NCI-H345 treated with DMSO at 0.1 percent for 48 hours (cell line): ENCODE measurements at regions not wholly inside any gene's neighbourhood (a gene's known extent, or its start where the extent isn't known, plus 50 kb on each side); places are given as distances from the start of the nearest gene placed in this dataset.

ENCODE experiments used
- DNase-seq: peaks from one replicate; lab custom pipeline; 2025; ENCODE audit not compliant: unreplicated experiment; lab: John Stamatoyannopoulos, UW

DNA sequence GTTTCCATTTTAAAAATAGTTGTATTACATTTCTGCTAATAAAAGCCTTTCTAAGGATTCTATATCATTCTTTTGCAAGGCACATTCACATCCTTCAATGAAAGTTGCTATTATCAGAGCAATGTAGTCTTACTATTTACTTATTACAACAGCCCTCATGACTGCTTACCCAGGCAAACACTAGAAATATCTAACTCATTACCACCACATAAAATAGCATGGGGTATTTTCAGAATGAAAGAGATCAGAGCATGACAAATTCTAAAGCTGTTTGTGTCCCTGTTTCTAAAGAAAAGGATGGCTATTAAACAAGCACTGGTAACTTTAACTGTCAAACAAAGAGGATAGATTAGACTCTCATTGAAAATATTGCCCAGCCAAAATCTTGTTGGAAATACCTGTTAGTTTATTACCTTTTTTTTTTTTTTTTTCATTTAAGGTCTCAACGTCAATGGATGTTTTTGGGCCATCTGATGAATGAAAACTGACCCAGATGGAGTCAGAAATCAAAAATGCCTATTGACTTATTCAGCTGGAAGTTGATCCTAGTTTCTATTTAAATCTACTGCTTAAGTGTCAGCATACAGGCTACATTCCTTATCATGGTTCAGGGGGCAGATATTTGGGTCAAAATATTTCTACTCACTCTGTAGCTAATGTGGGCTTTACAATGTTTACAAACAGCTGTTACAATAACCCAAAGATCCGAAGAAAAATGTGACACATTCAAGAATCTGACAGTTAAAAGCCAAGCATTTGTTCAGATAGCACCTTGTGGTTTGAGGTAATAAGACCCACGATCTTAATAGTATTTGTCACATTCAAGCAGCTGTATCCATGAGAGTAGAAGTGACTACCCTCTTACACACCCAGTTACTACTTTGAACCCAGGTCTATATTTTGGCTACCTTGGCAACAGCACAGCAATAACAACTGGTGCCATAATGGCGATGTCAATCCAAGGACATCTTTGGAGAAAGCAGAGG lies 554.8 kb upstream of the MEF2C start:
- peak; percentile 20 for DNase-seq

DNA sequence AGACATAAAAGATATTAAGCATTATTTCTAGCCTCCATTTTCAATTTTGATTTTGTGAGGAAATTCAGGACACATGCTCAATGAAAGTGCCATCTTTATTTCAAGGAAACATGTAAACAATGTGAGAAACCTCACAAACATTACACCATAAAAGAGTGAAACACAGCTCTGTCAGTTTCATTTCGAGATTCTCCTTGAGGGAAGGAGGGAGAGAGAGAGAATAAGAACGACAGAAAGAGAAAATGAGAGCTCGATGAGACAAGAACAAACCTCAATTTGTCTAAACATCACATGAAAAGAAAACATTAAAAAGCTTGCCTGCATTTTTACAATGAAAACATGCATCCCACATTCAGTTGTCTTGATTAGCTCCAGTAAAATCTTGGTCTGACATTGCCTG lies 553.5 kb upstream of the MEF2C start:
- DNase-seq, result no peak

DNA sequence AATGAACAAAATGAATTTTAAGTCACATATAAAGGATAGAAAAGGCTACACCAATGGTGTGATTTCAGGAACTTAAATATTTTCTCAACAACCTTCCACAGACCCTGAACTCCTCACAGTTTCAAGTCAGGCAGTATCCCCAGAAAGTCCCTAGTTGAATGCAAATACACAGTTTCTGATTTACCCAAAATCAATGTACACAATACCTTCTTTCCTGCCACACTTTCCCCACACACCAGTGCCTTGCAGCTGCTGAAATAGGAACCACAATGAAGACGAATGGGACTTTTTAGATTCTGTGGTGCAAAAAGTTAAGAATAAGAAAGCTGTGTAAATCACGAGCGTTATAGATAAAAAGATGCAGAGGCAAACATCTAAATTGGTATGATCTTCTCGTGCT lies 552.4 kb upstream of the MEF2C start:
- DNase-seq, result no peak

DNA sequence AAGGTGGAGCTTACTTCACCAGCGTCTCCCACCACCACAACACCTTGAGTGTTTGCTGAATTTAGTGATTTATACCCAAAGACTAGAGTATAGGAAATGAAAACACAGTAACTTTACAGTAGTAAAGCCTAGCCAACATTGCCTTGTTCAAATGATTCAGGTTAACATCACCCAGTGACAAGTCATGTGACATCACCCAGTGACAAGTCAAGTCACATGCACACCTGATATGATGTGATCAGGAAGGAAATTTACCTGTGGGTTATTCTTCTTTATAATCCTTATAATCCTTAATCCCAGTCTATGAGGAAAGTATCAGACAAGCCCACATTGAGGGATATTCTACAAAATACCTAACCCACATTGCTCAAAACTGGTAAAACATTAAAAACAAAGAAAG lies 545.6 kb upstream of the MEF2C start:
- DNase-seq, result no peak

DNA sequence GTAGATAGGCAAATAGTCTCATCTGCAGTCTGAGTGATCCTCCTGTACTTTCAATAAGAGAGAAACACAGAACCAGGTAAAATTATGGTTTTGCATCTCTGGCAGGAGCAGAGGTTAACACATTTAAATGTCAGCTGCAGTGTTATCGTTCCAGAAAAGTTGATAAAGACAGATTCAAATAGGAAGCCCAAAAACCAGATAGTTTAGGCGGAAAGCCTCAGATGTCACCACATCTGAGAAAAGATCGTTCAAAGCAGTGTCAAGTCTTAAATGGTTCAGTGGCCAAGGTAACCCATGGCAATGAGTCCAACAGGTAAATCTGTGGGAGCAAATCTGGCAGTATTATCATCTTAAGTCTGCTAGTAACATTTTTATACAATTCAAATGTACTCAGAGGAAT lies 542.1 kb upstream of the MEF2C start:
- no peak for DNase-seq

DNA sequence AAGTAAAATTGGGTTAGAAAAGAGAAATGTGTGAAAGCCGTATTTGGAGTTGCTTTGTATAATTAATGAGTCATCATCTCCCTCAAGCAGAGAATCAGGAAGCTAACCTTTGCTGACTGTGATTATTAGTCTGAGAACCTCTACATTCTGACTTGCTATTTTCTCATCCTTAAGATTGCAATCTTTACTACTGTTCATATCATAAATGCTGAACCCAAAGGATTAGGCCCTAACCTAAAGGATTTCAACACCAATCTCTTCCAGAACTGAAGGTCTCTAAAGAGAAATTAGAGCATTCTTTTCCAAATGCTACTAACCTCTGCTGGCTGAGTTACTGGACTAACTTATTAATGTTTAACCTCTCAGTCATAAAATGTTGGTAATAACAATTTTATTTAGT lies 538.1 kb upstream of the MEF2C start:
- DNase-seq, result no peak

DNA sequence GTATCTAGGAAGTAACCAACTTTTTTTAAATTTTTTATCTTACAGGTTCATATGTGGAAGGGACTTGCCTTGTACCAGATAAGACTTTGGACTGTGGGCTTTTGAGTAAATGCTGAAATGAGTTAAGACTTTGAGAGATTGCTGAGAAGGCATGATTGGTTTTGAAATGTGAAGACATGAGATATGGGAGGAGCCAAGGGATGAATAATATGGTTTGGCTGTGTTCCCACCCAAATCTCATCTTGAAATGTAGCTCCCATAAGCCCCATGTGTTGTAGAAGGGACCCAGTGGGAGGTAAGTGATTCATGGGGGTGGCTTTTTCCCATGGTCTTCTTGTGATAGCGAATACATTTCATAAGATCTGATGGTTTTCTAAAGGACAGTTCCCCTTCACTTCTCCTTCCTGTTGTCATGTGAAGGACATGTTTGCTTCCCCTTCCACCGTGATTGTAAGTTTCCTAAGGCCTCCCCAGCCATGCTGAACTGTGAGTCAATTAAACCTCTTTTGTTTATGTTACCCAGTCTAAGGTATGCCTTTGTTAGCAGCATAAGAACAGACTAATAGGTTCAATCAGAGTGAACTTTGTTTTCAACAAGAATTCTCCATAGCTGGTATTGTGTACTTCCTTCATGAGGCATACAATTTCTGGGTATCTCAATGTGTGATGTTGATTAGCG lies 535.6 kb upstream of the MEF2C start:
- DNase-seq, result no peak

DNA sequence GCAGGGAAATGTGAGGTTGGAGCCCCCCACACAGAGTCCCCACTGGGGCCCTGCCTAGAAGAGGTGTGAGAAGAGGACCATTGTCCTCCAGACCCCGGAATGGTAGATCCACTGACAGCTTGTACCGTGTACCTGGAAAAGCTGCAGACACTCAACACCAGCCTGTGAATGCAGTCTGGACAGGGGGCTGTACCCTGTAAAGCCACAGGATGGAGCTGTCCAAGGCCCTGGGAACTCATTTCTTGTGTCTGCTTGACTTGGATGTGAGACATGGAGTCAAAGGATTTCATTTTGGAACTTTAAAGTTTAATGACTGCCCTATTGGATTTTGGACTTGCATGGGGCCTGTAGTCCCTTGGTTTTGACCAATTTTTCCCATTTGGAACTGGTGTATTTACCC lies 535.0 kb upstream of the MEF2C start:
- DNase-seq, result no peak

DNA sequence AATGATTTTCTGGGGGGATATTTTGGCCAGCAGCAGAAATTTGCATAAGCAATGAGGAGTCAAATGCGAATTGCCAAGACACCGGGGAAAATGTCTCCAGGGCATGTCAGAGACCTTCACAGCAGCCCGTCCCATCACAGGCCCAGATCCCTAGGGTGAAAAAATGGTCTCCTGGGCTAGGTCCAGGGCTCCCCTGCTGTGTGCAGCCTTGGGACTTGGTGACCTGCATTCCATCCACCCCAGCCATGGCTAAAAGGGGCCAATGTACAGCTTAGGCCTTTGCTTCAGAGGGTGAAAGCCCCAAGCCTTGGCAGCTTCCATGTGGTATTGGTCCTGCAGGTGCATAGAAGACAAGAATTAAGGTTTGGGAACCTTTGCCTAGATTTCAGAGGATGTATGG lies 534.5 kb upstream of the MEF2C start:
- no peak for DNase-seq

DNA sequence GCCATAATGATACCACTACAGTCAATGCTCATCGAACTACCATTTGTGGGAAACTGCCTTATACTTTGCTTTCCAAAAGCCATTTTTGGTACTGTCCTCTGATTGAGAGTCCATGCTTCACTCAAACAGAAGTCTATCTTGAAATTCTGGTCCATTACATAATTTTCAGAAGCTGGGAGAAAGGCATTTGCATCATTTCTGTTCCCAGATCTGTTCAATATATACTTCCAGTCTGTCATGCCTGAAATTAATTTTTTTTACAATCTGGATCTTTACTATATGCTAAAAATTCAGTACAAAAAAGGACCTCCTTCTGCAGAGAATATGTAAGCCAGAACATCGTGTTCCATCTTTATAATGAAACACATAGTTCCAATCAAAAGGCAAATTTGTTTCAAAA lies 528.9 kb upstream of the MEF2C start:
- DNase-seq, result no peak

DNA sequence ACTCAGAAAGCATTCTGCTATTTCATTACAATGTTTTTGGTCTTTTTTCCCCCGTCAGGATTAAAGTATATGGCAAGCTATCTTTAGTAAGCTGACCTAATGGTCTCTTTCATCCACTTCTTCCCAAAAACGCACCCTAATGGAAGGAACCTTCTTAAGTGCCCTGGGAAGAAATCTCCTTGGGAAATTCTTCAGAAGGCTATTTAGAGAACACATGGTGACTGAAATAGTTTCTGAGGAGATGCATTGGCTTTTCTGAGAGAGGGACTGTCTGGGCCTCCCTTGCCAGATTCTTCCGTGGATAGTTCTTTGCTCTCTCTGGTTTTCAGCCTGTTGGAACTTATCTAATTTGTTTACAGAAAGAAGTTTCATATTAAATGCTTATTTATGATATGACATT lies 524.1 kb upstream of the MEF2C start:
- no peak for DNase-seq

DNA sequence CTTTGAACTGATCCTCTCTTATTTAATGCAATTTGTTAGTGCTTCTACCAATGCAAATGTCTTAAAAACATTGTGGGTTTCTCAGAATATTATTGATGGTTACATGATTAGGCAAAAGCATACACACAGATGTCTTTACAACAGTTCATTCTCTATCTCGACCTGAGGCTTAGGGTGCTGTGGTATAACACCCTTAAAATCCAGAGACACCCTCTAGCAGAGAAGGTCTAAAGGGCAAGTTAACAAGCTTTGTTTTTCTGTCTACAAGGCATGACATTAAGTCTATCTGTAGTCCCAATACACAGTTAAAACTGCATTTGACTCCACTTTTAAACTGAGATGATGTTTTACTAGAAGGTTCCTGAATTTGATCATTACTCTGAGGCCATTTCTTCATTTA lies 518.7 kb upstream of the MEF2C start:
- DNase-seq, result no peak

DNA sequence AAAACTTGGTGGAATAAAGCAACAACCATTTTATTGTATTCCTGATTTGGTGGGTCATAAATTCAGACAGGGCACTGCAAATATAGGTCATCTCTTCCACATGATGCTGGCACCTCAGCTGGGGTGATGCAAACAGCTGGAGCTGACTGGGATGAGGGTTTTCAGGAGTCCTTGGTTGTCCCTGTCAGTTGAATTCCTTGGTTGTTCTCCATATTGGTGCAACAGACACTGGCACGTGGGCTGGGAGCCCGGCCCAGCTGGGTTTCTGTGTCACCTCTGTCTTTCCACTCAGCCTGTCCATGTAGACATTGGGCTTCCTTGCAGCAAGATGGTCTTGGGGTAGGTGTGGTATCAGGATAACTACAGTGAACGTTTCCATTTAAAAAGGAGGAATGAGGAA lies 518.0 kb upstream of the MEF2C start:
- DNase-seq, result no peak

DNA sequence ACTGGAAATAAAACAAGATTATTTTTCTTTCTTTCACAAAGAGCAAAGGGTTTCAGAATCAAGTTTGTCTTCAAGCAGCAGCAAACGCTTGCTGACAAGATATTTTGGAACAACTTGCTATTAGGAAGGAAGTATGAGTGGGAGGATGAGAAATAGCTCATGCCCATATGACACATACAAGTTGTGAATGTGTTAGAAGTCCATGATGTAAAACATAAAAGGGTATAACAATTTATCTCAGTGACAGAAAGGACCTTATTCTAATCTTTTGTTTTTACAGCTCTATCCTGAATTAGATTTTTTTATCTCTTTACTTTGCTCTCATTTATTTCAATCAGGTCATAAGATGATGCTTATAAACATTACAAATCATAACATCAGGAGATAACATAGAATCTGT lies 516.6 kb upstream of the MEF2C start:
- no peak for DNase-seq

DNA sequence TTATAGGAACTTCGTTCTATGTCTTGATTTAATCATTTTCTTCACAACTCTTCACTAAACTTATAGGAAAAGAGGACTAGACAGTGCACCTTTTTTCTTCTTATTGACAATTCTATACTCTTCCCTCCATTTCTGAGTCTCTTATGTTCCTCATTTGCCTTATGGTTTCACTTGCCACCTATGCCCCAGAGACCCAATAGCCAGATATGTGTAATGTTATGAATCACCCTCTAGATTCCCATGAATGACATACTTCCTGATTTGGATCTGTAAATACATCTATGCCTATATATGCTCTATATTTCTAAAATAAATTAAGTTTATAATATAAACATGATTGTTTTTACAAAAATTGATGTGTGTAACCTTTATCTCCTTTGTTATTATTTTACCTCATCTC lies 514.1 kb upstream of the MEF2C start:
- DNase-seq, result no peak

DNA sequence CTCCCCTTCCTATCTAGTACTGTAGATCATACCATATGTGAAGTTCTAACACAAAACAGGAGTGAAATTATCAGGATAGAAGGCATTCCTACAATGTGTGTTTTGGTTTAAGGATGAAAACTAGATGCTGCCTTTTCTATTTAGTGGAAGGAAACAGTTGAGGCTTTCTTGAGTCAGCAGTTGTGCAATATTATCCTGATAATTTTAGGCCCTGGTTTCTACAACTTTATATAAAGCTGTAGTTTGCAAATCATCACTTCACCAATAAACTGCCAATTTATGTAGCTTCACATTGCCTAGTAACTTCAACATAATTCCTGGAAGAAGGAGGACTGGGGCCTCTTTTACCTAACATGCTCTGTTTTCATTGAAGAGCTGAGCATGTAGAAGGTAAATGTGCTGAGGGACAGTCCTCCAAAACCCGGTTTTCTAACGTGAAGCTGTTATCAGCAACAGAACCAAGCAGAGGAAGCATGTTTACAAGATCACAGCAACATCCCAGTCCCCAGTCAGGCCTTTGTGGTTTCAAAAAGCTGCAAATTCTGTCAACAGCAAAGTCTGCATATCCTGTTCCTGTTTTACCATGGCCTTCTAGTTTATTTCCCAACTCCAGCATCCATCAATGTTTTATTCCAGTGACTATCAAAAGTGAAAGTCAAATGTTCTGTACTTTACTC lies 513.4 kb upstream of the MEF2C start:
- no peak for DNase-seq

DNA sequence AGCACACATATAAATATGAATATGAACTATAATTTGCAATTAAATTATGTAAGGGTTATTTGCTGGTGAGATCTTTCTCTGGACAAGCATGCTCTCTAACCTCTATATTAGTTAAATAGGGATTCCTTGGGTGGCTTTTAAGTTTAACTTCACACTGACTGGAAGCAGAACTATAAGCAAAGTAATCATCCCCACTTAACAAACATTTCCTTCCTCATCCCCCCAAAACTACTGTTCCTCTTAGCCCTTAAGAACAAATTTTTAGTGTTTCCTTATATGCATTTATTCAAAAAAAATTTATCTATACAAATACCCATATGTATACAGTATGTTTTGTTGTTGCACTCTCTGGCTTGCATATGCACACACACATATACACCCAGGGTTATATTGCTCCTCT lies 512.1 kb upstream of the MEF2C start:
- no peak for DNase-seq

DNA sequence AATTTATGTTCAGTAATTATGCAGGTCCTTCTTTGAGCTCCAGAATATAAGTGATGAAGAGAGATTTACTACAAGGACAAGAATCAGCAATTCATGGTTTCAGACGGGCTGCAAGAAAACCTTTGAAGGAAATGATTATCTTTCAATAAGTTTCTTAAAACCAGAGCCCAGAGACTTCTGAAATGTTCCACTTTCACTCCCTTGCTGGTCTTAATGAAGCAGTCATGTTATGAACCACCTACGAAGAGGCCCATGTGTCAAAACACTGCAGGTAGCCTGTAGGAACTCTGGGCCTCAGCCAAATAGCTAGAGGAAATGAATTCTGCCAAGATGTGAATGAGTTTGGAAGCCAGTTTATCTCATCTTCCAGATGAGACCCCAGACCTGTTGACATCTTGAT lies 505.9 kb upstream of the MEF2C start:
- no peak for DNase-seq

DNA sequence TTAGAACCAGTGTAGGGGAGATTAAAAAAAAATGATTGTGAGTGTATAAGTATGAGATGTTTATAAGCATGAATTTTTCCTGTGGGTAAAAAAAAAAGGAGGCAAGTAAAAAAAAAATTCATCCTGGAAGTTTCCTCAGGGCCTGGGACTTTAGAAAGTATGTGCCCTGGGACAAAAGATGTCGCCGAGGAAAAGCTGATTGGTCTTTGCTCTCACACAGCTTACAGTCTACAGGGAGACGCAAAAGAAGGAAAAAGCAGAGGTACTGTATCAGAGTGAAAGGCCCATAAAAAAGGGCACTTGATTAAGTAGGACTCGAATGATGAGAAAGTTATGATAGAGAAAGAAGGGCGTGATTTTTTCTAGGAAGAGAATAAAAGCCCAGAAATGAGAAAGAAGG lies 501.4 kb upstream of the MEF2C start:
- no peak for DNase-seq

DNA sequence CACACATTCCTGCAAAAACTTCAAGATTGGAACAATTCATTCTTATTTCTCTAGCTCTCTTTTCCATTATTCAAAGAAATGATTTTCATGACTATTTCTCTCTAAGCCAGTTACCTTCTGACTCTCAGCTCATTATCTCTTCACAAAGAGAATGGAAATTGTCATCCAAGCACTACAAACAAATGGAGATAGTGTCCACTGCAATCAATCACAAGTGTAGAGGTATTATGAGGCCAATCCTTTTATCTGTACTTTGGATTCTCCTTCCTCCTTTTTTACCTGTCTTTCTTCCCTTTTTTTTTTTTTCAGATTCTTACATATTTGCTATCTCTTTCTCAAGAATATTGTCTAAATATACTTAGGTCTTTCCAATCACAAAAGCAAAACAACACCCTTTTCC lies 497.7 kb upstream of the MEF2C start:
- no peak for DNase-seq

DNA sequence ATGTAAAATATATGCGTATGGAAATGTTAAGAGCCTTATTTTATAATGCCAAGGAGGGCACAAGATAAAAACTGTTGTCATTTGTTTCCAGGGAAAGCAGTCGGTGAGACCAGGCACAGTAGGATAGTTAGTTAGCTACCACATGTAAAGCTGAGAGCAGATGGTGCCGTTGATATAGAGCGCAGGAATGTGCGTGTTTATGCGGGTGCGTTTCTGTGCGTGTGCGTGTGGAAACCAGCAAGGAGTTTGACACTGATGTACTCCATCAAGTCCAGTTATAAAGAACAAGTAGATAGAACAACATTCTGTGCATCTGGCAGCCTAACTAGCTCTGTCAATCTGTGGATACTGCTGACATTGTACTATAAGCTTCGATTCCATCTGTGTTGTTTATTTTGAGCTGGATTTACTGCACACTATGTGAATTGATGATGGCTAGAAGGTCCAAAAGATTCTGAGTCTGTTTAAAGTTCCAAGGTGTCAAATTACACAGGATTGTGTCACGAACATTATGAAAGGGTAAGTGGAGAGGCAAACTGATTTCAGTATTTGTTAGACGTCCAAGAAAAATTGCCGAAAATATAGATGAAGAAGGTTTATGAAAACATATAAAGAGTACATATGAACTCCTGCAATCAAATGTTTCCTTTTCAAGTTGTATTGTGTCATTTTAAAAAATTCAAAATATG lies 494.9 kb upstream of the MEF2C start:
- no peak for DNase-seq
